Fibroblast of upper back skin (primary cell): ENCODE measurements at regions not wholly inside any gene's neighbourhood (a gene's known extent, or its start where the extent isn't known, plus 50 kb on each side); places are given as distances from the start of the nearest gene placed in this dataset.
A peak's percentile ranks its signal among the peaks of the same experiment; 100 is the strongest.
"Not testable (repeated sequence)": the region's sequence is repeated elsewhere in the genome, so short reads cannot be mapped to it uniquely, and the experiment has no call there.

Experiments used
- DNase-seq: peaks from one replicate; pipeline ENCODE4 v3.0.0-alpha.2; 2013

DNA sequence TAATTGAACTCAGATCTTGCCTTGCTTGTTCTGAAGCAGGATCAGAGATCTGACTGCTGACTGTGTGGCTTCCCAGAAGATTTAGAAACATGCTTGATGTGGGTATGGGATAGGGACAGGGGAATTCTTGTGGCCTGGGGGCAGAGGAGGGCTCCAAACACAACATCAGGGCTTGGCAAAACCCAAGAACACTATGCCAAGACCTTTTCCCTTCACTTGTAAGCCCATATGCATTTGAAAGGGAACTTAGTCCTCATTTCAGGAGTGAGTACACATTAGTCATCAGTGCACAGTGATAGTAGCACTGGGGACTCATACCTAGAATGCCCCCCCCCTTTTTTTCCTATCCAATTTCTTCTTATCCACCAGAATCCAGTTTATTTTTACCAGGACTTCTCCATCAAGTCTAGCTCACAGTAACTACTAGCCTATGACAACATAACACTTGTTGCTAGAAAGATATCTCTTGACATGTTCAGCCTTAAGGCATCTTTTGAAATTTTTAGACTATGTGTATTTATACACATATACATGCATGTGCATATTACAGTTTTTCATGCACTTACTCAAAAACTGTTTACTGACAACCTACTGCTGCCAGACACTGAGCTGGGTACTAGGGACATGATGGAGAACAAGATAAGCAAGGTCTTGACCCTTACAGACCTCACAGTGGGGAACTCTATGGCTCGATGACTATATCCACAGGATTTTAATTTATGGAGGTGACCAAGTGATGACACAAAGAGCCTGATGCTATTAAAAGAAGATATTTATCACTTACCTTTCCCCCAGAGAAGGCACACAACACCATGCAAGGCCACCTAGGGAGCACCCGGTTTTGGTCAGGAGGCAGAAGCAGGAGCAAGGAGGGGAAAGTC lies 158.3 kb upstream of the MAP3K1 start:
- DNase-seq: peak; percentile 59

DNA sequence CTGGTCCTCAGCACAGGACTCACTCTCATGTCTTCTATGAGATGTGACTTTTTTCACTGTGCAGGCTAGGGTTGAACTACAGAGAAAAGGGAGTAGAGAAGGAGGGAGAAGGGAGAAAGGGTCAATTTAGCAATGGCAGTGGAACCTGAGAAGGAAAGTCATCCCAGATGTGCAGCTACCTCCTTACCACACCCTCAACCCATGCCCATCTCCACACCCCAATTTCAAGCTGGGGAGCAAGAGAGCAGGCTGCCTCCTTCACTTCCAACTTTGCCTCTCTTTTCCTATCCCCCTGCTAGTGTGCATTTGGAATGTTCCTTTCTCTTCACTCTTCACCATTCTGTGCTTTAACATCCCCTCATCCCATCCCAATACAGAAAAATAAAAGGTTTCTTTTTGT lies 163.5 kb upstream of the MAP3K1 start:
- no peak for DNase-seq

DNA sequence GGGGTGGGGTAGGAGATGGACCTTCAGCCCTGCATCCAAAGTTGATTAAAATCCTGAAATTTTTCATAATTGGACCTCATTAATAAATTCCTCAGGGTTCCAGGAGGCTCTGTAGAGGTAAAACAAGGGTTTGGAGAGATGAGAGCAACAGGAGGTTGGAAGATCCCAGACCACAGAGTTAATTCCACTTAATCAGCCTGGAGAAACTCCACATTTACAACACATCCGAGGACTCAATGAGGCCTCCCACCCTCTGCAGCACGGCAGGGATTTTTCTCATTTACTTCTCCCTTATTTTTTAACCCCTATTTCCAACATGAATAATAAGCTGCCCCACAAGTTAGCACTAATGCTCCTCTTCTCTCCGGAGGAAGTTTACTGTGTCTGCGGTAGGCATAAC lies 165.0 kb upstream of the MAP3K1 start:
- DNase-seq: no peak

DNA sequence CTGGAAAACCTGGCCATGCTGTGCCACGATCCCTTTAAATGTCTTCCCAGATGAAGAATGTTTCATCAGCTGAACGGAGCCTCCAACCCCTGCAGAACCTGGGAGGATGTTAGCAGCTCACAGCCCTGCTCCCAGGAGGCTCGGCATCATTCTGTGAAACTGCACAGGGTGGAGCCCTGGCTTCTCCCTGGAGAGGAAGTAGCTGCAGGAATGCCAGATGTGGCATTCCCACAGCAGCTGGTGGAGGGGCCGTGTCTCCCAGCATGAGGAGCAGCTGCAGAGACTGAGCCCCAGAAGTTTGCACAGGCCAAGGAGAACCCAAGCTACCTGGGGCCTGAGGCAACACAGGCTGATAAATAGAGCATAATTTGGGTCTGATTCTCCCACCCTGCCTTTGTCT lies 165.8 kb upstream of the MAP3K1 start:
- peak; percentile 84 for DNase-seq

DNA sequence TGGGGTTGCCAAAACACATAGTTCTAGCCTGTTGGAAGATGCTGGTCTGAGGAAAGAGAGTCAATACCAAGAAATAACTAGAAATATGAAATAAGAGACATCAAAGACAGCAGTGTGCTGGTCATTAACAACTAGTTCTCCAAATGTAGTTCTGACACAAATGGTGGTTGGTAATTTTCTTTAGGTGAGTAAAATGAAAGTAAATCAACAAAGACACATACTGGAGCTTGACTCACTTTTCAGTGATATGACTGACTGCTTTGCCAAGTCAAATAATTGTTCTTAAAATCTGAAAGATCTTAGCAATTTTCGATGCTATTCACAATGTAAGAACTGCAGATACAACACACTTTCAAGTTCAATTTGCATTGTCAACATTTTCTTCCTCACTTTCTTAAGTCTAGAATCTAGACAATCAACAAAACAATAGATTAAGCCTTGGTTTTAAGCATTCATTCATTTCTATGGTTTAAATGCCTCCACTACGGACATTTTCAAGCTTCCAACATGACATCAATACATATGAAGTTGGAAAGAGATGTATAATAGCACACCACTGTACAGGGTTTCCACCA lies 166.8 kb upstream of the MAP3K1 start:
- DNase-seq: no peak

DNA sequence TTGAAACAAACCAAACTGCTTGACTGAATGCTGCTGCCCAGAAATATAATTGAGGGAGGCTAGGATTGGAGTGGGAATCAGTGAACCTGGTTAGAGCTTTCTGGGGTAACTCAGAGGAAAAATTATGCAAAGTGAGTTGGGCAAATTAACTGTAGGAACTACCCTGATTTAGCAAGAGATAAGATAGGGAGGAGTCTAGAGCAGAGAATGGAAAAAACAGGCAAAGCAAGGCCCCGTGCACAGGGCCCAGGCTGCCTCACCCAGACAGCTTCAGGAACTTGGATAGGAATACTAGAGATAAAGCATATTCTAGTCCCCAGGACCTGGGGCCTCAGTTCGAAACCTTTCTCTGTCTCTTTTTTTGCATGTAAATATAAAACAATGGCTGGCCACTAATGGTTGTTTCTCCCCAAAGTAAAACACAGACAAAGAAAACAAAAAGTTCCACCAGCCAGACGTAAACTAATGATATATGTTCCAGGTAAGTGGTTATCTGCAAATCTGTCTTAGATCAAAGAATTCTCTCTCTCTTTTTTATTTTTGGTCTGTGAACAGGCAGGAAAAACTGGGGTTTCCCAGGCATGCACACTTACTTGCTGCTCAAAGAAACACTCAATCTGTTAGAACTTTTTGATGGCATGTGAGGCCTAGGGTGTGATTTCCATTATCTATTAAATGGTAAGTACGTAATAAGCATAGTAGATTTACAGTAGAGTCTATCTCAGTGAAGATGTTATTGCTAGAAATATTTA lies 168.1 kb upstream of the MAP3K1 start:
- no peak for DNase-seq

DNA sequence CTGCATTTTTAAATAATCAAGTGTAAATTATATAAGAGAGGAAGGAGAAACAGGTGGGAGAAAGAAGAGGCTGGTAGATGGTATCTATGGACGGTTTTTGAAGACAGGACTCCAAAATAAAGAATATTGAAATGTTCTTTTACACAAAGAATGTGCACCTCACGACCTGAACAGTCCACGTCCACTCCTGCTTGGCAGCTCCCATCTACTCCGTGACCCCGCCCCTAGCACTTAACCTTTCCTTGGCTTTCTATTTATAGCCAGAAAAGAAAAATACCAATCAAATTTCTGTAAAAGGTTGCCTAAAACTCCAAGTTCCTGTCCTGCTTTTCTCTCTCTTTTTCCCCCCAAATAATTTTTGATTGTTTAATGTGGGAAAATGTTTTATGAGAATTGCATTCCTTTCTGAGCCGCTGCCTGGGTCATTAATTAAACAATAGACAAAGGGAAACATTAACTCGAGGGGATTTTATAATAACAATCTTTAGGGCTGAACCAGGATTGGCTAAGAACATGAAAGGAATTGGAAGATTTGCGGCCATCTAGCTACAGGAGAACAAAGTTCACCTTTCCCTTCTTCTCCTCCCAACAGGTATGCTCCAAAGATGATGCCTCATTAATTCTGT lies 173.6 kb upstream of the MAP3K1 start:
- no peak for DNase-seq

DNA sequence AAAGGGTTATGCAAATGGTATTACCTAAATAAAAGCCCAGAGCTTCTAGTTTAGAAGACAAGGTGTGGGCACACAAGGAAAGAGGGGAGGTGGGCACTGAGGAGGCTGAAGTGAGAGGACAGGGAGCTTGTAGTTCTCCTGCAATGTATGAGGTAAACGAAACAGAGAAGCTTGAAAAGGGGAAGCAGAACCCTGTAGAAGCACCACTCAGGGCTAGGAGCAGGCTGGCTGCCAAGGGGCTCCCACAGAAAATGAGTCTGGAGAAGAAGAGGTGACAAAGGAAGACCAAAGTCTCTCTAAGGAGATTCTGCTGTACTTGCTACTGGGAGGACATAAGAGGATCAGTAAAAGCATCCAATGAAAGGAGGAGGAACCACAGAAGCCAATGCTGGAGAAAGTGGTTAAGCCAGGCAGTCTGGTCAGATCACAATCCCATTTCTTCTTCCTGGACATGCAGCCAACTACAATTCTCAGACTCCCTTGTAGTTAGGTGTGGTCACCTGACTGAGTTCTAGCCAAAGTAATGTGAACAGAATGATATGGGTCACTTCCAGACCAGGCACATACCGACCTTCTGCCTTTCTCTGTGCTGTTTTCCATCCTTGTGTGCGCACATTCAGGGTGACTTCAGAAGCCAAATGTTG lies 174.5 kb upstream of the MAP3K1 start:
- no peak for DNase-seq

DNA sequence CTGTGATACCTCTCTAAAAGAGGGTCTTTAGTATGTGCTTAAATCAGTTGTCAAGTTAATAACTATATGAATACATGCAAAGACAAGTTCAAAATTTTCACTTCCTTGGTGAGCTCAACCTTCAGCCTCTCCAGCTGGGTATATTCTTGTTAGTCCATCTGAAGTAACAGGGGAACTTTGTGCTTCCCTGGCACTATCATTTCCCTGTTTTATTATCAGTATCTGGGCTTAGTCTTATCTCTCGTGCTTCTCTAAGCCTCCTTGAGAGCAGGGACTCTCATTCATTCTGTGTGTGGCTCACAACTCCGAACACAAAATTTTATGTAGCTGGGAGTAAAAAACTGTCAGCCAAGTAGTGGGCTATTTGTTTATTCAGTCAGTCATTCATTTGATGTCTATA lies 175.9 kb upstream of the MAP3K1 start:
- no peak for DNase-seq

DNA sequence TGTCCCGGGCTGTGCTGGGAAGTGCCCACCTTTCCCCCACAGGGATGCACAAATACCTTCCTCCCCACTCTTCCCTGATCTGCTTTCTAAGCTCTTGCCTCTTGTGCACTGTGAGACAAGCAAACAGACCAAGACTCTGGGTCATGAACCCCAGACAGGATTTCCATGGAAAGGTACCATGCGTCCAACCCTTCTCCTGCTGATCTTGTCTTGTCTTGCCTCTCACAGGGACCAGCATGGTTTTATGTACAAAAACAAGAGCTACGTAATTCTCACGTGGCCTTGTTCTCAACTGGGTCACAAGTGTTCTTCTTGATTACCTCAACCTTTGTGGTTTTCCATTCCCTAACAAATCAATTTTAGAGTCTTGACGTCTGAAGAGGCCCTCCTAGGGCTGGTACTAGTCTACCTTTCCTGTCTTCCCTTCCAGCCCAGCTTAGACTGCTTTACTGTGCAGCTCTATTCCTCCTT lies 176.5 kb upstream of the MAP3K1 start:
- DNase-seq: no peak

DNA sequence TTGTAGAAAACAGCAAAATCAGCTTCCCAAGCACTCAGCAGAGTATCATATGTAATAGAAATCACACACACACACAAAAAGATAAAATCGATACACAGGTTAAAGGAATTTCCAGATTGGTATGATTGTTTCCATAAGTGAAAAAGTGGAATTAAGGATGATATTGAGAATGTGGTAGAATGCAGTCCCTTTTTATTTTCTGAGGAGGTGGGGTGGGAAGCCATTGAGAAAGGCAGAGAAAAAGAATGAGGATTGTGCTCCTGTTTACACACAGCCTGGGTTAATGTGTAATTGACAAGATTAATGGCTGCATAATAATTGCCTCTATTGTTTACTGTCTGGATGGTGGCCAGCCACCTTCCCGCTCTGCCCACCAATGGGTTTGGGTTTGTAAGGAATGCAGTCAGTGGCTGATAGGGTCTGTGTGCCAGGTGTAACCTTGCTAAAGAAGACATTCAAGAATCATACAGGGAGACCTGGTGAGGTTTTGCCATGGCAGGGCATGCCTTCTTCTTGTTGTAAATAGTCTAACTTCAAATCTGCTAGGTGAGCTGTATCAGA lies 177.2 kb upstream of the MAP3K1 start:
- no peak for DNase-seq

DNA sequence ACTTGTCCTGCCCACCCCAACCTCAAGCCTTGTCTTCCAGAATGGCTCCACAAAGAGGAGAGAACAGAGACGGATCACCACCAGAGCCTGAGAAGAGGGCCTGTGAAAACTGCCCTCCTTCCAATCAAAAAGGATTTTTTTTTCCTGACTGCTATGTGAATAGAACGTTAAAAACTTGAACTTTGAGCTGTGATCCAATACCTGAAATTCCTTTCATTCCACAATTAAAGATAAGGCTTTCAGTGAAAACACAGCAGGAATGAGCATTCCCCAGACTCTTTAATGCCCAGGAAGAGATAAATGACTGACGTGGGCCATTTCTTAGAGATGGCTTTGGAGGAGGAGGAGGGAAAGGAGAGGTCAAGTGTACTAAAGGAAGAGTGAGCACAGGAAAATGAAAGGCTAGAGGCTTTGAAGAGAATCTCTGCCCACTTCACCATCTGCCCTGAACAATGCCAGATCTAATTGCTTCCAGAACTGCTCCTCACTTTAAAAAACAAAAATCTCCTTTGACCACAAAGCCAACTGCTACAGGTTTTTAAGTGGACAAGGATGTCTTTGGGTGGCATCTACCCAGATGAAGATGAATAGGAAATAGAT lies 177.9 kb upstream of the MAP3K1 start:
- peak; percentile 51 for DNase-seq

DNA sequence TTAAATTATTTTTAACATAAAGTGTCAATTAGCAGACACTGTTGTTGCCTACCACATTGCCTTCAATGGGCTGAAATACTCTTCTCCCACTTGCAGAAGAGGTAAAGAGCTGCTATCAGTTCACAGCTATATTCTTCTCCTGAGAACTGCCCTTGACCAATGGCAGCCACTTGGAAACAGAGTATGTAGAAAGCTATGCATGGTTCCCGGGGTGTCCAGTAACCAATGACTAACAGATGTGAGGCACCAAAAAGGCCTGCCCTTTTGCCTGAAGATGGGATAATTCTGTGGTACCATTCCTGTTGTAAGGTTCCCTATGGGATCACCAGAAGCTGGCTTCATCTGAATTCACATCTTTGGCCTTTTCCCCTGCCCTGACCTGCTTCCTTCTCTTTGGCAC lies 181.4 kb upstream of the MAP3K1 start:
- no peak for DNase-seq

DNA sequence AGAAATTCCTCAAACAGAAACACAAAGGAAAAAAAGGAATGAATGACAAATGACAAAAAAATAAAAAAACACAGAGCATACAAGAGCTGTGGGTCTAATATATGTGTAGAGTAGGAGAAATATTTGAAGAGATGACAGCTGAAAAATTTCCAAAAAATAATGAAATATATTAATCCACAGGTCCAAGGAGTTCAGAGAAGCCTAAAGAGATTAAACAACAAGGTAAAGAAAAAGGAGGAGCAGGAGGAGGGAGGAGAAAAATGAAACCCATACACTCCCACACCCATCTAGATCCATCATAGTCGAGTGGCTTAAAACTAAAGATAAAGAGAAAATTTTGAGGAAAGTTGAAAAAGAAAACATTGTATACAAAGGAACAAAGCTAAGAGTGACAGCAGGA lies 182.4 kb upstream of the MAP3K1 start:
- no peak for DNase-seq

DNA sequence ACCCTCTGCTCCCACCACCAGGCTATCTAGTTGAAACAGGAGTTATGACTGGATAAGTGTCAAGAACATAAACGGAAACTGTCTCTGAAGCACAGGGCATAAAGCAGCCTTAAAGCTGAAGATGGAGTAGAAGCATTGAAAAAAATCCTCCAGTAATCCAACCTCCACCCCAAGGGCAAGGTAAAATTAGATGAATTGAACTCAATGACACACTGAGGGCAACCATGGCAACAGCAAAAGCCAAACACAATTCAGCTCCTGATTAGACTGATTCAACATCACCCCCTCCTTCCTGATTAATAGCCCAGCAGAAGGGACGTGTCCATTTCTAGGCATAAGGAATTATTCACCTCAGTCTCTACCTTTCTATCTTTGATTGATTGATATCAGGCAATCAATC lies 183.2 kb upstream of the MAP3K1 start:
- no peak for DNase-seq

DNA sequence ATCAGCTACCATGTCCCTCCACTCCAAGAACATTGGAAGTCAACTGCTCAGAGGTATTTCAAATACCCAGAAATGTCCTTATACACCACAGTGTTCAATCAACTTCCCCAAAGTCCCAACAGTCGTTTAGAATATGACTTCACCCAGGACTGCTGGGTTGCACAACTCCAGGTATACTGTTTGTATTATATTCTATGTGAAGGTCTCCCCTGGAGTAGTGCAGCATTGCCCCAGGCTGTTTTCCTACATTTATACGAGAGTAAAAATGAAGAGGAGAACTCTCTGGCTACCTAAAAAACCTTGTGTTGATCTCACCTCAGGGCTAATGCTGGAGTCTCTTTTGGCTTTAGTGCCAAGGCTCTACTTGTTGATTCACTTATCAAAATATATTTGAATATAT lies 183.6 kb upstream of the MAP3K1 start:
- no peak for DNase-seq

DNA sequence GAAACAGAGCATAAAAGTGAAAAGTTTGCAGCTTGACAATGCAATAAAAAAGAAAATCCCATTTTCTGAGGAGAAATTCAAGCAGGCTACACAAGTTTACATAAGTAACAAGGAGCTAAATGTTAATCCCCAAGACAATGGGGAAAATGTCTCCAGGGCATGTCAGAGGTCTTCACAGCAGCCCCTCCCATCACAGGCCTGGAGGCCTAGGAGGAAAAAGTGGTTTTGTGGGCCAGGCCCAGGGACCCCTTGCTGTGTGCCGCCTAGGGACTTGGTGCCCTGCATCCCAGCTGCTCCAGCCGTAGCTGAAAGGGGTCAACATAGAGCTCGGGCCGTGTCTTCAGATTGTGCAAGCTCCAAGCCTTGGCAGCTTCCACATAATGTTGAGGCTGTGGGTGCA lies 186.7 kb upstream of the MAP3K1 start:
- DNase-seq: not testable (repeated sequence)

DNA sequence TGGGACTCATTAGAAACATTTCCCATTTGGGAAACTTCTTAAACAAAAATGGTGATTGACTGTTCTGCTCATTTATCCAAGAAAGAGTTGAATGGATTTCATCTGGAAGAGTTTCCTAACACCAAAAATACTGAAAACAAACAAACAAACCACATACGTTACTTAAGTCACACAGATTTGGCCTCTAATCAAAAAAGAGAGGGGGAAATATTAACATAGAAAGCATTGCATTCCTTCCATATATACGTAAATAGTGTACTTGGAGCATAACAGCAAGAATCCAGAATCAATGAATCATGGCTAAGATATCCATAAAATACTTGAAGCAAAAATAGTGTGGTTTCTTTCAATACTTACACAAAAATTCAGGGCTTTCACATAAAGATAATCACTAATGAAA lies 189.8 kb upstream of the MAP3K1 start:
- peak; percentile 95 for DNase-seq

DNA sequence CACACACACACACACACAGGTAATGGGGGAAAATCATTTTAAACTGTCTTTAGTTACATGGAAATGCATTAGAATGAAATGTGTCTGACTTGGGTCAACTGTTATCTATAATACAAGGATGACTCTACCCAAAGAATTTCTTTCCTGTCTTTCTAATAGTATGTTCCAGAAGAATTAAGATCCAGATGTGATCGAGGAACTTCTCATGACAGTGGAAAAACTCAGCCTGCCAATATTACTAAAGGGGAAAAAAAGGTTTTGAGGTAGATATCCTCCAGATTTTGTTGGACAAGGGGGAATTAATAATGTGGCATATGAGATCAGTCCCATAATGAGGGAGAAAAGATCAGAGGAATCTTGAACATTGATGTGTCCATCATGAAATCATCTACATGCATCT lies 190.6 kb upstream of the MAP3K1 start:
- no peak for DNase-seq

DNA sequence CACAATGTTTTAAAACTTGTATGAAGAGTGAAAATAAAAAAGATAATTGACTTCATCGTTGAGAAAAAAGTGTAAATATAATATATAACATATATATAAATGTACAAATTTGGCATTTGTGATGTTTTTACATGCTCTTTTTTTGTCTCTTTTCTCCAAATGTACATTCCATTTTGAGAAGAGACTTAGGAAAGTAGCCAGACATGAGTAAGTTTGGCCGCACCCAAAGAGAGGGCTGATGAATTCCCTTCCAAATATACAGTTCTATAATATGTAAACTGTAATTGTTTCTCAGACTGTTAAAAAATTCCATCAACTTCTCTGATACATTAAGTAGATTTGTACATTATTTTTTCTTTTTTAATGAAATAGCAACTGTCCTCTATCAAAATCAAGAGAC lies 193.2 kb upstream of the MAP3K1 start:
- DNase-seq: no peak

DNA sequence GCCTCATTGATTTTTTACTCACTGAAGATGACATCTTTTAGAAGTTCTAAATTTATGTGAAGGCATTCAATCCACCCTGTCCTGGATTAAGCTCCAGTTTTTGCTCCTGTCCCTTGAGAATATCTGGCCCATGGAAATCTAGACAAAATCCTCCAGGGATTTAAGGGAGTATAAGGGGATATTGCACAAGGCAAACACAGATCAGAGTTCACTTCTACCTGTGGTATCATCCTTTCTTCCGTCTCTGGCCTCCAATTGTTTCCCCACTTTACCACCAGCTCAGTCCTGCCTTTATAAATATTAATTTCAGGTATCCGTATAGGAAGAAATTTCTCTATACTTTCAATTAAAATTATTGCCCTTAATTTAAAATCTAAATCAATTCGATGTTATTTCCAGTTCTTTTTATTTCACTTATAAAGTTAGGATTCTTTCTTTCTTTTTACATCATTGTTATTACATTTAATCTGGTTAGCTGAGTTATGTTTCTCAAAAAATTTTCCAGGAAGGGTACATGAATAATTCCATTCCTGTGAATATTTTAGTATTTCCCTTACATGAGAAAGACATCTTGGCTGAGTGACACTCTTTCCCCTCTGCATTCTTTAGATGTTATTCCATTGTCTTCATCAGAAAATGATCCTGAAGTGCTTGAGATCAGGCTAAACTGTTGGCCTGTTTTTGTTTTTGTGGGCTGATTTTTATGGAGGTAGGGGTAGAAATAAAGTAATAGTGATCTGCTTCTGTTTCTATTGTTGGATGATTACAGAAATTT lies 194.3 kb upstream of the MAP3K1 start:
- peak; percentile 87 for DNase-seq
